Adrenal gland (tissue), 9 donors: ENCODE measurements at regions not wholly inside any gene's neighbourhood (a gene's known extent, or its start where the extent isn't known, plus 50 kb on each side); places are given as distances from the start of the nearest gene placed in this dataset.

ENCODE experiments used
- DNase-seq, 7 donors: peaks; one replicate each; pipeline ENCODE4 v3.0.0-alpha.2; 2019 to 2020
- H3K27ac ChIP-seq, 5 donors: fragments of 200-600 bp; sonication (generic) in 4 of 5; 1 replicate in 3 of 5; 2 replicates in 2 of 5; pipeline versions ENCODE4 v1.5.1 to v1.8.0; 2016 to 2020; ENCODE audit warnings: mild to moderate bottlenecking in 1 of 5
- H3K27me3 ChIP-seq: fragments of 200-600 bp; 2 replicates; pipeline ENCODE4 v1.8.0; 2021
- H3K36me3 ChIP-seq, 2 donors: fragments of 200-600 bp; replicated peaks in 1 of 2; 1 replicate in 1 of 2; 2 replicates in 1 of 2; pipeline versions ENCODE4 v1.5.1 to v1.8.0; 2018 to 2022
- H3K4me1 ChIP-seq, 2 donors: fragments of 200-600 bp; replicated peaks in 1 of 2; 1 replicate in 1 of 2; 2 replicates in 1 of 2; pipeline versions ENCODE4 v1.5.1 to v1.8.0; 2018 to 2021
- H3K4me3 ChIP-seq, 4 donors: fragments of 200-600 bp; sonication (generic) in 3 of 4; one replicate each; pipeline ENCODE4 v1.5.1; 2016 to 2018
- H3K9me3 ChIP-seq, 3 donors: fragments of 200-600 bp; sonication (generic) in 1 of 3; replicated peaks in 1 of 3; 1 replicate in 2 of 3; 2 replicates in 1 of 3; pipeline versions ENCODE4 v1.5.1 to v1.8.0; 2016 to 2021
- POLR2A ChIP-seq, 2 donors: fragments of 450-650 bp; IDR thresholded peaks; one replicate each; pipeline ENCODE4 v1.6.1; 2017; ENCODE audit warnings: antibody characterized with exemption in 2 of 2, mild to moderate bottlenecking in 2 of 2, moderate library complexity in 1 of 2
- WGBS, 4 donors: extraction: QIAGEN DNeasy Blood & Tissue Kit in 2 of 4; methylation state at CpG; one replicate each; pipeline versions ENCODE4 v1.1.5 to v1.1.7; 2013 to 2017; 5-methylcytosine and 5-hydroxymethylcytosine counted together
- intact Hi-C, 2 donors: fragments of 100-400 bp; cut with DNase I; formaldehyde crosslinking; loops; one replicate each; pipeline versions ENCODE4 v1.14.1 to v1.15.0; 2022 to 2023
- small RNA-seq, 2 donors: library from RNA; depleted of rRNA; stranded (forward); fragments of <200 nt; gene quantifications; one replicate each; pipeline ENCODE3, GENCODE V24; 2016
- TF ChIP-seq, protein P1 (sequence below), 6 experiments: fragments of 450-650 bp in 4 of 6; fragments of 200-600 bp in 2 of 6; sonication (generic) in 1 of 6; IDR thresholded peaks; 1 replicate in 5 of 6; 2 replicates in 1 of 6; pipeline versions ENCODE4 v1.5.1 to v1.8.0; 2016 to 2021; ENCODE audit warnings: antibody characterized with exemption in 6 of 6, mild to moderate bottlenecking in 2 of 6, moderate library complexity in 1 of 6
- donor health status: healthy with polysubstance abuse.
- donor health status: Bipolar disorder and iron deficiency.
- donor health status: DM: yes; HTN: yes; CAD: no.
- donor health status: DM: no; HTN: no; CAD: no.
- donor health status: DM: no; HTN: no; CAD: no.

DNA sequence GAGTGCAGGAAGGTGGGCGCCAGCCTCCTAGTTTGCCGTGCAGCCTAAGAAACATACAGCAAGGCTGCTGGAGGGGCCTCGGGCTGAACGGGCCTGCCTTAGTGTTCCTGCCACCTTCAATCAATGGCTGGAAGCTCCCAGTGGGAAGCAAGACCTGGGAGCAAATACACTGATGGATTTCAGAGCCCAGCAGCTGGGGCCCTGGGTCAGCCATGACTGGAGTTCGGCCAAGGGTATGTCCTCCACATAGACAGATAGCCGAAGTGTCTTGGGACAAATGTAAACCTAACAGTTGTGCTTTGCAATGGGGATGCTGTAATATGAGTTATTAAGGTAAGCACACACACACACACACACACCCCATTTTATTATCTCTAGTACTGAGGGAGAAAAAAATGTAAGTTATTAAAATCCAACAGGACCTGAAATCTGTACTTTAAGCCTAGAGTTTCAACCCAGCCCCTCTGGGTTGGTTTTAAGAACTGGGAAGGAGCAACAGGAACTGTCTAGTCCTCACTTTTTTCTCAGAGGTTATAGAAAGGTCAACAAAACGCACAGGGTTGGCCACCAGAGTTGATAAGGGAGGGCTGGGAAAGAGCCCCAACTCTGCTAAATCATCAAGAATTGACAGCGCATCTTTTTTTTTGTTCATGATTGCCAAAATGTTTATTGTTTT lies 50.0 kb upstream of the CELF2 start:
- Histone ChIP-seq H3K9me3 (no peaks in the 10 kb centered on the region), H3K36me3 (no peaks in the 10 kb centered on the region), H3K27ac (no peak overlapping the region), H3K27me3 (no peaks in the 10 kb centered on the region), H3K4me3 (no peak overlapping the region), H3K4me1 (no peaks in the 10 kb centered on the region)
- intact Hi-C loops: no loop called here
- TF ChIP-seq, protein P1, sequence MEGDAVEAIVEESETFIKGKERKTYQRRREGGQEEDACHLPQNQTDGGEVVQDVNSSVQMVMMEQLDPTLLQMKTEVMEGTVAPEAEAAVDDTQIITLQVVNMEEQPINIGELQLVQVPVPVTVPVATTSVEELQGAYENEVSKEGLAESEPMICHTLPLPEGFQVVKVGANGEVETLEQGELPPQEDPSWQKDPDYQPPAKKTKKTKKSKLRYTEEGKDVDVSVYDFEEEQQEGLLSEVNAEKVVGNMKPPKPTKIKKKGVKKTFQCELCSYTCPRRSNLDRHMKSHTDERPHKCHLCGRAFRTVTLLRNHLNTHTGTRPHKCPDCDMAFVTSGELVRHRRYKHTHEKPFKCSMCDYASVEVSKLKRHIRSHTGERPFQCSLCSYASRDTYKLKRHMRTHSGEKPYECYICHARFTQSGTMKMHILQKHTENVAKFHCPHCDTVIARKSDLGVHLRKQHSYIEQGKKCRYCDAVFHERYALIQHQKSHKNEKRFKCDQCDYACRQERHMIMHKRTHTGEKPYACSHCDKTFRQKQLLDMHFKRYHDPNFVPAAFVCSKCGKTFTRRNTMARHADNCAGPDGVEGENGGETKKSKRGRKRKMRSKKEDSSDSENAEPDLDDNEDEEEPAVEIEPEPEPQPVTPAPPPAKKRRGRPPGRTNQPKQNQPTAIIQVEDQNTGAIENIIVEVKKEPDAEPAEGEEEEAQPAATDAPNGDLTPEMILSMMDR (IDR thresholded peaks at IDR 0.05): no peak
- no peak for TF ChIP-seq POLR2A (IDR thresholded peaks at IDR 0.05)
- DNase-seq: no peak
- WGBS, 4 donors: 55 to 64% (median 63%) methylated on average over 8 of the region's 8 CpGs

Small RNAs in the stretch of these regions (small RNA-seq; reads per million reads assigned to genes)
- gene AC025946.2 (0 reads per million in 2 donors), gene AL355333.1 (0 reads per million in 2 donors), gene CUX2P1 (0 reads per million in 2 donors), gene RF00019 (0 reads per million in 2 donors), gene RNA5SP299 (0 reads per million in 2 donors)
